Cardiac fibroblast (primary cell): ENCODE measurements at regions not wholly inside any gene's neighbourhood (a gene's known extent, or its start where the extent isn't known, plus 50 kb on each side); places are given as distances from the start of the nearest gene placed in this dataset.
"Not testable (repeated sequence)": the region's sequence is repeated elsewhere in the genome, so short reads cannot be mapped to it uniquely, and the experiment has no call there.

Experiments
- DNase-seq, 2 donors: peaks; one replicate each; pipeline versions ENCODE4 v3.0.0 to v3.0.0-alpha.2; 2010; ENCODE audit warnings: low read depth in 2 of 2
- H3K4me3 ChIP-seq, 2 donors: replicated peaks in 1 of 2; 1 replicate in 1 of 2; 2 replicates in 1 of 2; pipeline ENCODE4 v1.5.1; 2011; ENCODE audit warnings: low read depth in 2 of 2, low read length in 2 of 2, mild to moderate bottlenecking in 2 of 2, moderate library complexity in 1 of 2
- TF ChIP-seq, protein P1 (sequence below): IDR thresholded peaks from one replicate; pipeline ENCODE4 v1.5.1; 2011; ENCODE audit warnings: low read depth, mild to moderate bottlenecking, low read length, inconsistent platforms

DNA sequence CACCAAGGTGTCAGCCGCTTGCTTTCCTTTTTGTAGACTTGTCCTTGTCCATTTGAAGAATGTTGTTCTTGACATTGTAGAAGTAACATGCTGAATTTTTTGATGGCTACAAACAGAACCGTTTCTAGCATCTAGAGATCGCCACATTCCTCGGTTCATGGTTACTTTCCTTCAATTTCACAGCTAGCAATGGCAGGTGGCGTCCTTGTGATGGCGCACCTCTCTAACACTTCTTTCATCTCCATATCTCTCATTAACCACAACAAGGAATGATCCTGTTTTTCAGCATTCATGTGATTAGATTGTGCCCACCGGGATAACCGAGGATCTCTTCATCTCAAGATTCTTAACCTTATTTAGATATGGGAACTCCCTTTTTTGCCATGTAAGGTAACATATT is 2129.8 kb downstream of the NCAM2 start:
- DNase-seq, result no peak
- TF ChIP-seq, protein P1, sequence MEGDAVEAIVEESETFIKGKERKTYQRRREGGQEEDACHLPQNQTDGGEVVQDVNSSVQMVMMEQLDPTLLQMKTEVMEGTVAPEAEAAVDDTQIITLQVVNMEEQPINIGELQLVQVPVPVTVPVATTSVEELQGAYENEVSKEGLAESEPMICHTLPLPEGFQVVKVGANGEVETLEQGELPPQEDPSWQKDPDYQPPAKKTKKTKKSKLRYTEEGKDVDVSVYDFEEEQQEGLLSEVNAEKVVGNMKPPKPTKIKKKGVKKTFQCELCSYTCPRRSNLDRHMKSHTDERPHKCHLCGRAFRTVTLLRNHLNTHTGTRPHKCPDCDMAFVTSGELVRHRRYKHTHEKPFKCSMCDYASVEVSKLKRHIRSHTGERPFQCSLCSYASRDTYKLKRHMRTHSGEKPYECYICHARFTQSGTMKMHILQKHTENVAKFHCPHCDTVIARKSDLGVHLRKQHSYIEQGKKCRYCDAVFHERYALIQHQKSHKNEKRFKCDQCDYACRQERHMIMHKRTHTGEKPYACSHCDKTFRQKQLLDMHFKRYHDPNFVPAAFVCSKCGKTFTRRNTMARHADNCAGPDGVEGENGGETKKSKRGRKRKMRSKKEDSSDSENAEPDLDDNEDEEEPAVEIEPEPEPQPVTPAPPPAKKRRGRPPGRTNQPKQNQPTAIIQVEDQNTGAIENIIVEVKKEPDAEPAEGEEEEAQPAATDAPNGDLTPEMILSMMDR, result no peak
- H3K4me3 ChIP-seq, result no peak overlapping the region

DNA sequence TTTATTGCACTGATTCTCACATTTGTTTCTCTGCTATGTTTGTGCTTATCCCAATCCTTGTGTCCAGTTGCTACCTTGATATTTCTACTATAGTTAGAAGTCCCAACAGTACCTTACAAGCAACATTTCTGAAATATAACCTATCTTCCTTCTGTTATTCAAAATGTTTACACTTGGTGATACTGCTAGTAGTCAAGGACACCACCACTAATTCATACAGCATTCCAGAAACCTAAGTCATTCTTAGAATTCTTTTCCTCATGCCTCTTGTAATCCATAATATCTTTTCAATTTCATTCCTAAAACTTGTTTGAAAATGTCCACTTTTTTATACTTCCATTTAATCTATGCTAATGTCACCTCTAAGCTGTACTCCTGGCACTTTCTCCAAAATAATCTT is 2132.1 kb downstream of the NCAM2 start:
- DNase-seq, result no peak
- TF ChIP-seq, protein P1, result no peak
- no peak overlapping the region for H3K4me3 ChIP-seq

DNA sequence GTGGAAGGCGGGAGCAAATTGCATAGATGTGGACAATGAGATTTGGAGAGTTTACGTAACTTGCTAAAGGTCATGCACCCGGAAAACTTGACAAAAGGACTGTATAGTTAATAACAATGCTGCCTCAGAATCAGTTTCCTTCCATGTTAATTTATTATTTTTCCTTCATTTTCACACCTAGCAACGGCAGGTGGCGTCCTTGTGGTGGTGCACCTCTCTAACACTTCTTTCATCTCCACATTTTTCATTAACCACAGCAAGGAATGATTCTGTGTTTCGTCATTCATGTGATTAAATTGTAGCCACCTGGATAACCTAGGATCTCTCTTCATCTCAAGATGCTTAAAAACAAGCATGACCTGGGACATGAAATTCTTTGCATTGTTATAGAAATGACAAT is 2133.0 kb downstream of the NCAM2 start:
- no peak overlapping the region for H3K4me3 ChIP-seq
- no peak for DNase-seq
- TF ChIP-seq, protein P1, result no peak

DNA sequence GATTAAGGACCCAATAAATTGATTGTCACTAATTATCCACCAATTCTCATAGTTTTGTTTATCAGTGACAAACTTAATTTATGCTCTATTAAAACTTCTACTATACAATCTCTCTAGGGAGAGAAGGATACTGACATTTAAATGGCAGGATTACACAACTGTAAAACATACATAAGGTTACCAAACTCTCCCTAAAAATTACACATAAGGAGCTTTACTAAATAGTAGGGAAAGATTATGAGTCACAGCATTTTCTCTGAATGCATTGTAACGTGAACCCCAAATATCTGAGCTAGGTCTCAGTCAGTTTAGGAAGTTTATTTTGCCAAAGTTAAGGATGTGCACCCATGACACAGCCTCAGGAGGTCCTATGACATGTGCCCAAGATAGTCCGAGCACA is 2140.6 kb downstream of the NCAM2 start:
- no peak overlapping the region for H3K4me3 ChIP-seq
- TF ChIP-seq, protein P1, result no peak
- no peak for DNase-seq

DNA sequence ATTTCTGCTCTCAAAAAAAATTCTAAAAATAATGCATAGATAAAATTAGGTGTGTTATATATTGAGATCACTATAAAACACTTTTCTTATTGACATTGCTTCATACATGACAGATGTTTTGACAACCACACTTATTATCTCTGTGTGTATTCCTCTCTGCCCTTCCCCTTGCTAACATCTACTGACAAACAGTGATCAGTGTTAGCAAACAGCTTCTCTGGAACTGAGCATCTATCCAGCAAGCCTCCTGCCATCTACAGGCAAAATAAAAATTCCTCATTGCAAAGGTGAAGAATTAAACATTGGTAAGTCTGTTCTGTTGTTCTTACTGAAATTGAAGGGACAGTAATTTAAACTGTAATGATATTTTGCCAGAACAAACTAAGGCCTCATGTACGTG is 2153.9 kb downstream of the NCAM2 start:
- DNase-seq, result no peak
- H3K4me3 ChIP-seq, result no peak overlapping the region
- TF ChIP-seq, protein P1, result no peak

DNA sequence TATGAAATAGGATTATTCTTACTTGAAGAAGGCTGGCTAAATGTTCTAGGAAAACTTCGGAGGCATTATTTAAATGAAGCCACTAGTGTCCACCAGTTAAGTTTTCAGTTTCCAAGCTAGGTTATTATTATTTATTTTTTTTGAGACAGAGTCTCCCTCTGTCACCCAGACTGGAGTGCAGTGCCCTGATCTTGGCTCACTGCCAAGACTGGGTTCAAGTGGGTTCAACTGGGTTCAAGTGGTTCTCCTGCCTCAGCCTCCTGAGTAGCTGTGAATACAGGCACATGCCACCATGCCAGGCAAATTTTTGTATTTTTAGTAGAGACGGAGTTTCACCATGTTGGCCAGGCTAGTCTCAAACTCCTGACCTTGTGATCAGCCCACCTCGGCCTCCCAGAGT is 2155.6 kb downstream of the NCAM2 start:
- DNase-seq, H3K4me3 ChIP-seq: not testable (repeated sequence)

DNA sequence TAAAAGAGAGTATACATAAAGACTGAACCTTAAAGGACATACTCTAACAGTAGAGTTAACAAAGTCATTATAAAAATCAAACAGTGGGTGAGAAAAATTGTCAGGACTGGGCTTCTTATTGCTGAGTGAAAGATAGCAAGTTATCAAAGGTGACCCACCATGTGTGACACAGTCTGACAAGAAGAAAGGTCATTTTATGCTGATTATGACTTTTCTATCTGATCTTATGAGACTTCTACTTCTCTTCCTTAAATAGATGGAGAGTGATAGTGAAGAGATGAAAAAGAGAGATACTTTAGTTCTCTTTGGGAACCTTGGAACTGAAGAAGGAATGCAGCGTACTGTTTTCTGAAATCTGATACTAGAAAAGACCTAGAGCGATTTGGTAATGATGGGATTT is 2157.1 kb downstream of the NCAM2 start:
- DNase-seq, result no peak
- TF ChIP-seq, protein P1, result no peak
- H3K4me3 ChIP-seq, result no peak overlapping the region

DNA sequence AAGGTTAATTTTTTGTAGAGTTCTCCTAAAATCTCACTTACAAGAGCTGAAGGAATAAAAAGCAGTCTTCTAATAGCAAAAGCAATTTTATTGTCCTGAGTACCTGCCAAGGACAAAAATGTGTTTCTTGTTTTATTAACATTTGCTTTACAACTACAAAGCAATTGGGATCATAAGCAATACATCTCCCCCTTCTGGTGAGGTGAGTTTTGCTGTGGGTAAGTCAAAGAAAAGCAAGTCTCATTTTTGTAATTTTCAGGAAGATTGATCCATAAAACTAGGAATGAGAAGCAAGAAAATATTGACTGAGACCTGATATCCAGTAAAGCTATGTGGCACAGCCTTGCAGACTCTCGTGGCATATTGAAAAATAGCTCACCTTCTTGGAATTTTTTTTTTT is 2162.7 kb downstream of the NCAM2 start:
- DNase-seq, result no peak
- H3K4me3 ChIP-seq, result no peak overlapping the region
- TF ChIP-seq, protein P1, result no peak
